Activated T-cell treated with anti-CD3 and anti-CD28 coated beads for 1 hour (primary cell): ENCODE measurements at regions not wholly inside any gene's neighbourhood (a gene's known extent, or its start where the extent isn't known, plus 50 kb on each side); places are given as distances from the start of the nearest gene placed in this dataset.

Experiments
- DNase-seq: peaks from one replicate; pipeline ENCODE4 v3.0.0-alpha.2; 2020; ENCODE audit warnings: low read depth

DNA sequence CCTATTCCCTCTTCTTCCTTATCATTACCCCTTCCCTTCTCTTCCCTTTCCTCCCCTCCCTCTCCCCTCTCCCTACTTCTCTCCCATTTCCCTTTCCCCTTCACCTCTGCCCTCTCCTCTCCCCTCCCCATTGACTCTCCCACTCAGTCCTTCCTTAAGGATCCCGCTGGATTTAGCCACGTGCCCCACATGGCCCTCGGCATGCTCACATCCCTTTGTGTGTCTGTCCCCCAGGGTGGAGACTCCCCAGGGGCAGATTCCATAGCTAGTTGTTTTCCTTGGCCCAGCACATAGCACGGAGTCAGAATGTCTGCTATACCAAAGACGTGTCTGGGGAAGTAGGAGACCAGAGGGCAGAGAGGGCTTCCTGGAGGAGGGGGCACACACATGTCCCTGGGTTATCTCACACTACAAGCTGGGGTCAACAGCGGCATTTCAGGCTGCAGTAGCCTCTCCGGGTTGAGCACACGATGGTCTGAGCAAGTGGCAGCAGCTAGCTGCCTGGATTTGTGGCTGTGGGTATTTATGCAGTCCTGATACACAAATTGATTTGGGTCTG lies 487.0 kb downstream of the TBC1D22A start:
- DNase-seq = no peak

DNA sequence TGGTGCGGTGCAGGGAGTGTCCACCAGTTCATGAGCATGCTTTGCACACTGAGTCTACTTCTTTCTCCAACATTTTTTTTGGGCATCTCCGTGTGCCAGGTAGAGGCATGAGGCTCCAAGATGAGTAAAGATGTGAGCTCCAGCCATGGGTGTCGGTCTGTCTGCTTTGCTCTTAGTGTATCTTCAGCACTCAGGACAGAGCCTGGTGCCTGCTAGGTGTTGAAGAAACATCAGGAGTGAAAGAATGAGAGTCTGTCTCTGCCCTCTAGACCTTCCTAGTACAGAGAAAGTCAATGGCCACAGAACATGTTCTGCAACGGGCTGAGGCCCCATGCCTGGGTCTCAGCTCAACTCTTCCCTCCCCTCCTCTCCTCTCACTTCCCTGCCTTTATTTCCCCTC lies 486.5 kb downstream of the TBC1D22A start:
- no peak for DNase-seq

DNA sequence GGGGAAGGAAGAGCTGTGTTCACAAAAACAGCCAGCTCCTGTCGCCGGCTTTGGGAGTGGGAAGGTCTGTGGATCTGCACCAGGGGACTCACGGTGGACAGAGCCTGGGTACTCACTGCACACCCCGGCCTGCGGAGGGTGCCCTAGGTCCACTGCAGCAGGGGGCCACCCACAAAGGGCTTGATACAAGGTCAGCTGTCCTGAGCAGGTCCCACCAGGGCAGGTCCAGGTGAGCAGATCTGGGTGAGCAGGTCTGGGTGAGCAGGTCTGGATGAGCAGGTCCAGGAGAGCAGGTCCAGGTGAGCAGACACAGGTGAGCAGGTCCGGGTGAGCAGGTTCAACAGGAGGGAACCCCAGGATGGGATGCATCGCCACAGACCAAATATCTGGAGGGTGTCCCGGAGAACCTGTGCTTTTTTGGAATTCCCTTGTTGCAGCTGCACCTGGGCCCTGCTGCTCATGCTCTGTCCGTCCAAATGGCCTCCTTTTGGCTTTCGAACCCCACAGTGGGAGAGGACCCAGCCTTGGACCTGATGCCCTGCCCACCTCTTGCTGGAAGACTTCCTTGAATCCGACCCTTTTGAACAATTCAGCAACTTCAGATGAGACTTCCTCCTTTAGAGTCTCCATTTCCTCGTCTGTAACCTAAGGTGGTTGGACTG lies 485.3 kb downstream of the TBC1D22A start:
- no peak for DNase-seq

DNA sequence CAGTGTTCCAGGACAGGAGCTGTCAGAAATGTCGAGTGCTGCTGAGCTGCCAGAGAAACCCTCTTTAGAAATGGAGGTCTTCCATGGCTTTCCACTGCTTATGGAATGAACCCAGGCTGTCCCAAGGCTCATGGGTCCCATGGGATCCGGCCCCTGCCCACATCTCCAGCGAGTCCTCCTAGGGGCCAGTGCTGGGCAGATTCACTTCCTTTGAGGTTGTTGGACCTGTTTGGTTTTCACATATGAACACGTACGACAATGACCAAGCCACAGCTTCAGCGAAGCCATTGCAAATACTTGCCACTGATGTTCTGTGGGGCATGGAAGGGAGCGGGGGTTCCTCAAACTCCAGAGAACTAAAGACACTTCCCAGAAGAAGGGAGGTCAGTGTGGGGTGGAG lies 483.3 kb downstream of the TBC1D22A start:
- DNase-seq = no peak

DNA sequence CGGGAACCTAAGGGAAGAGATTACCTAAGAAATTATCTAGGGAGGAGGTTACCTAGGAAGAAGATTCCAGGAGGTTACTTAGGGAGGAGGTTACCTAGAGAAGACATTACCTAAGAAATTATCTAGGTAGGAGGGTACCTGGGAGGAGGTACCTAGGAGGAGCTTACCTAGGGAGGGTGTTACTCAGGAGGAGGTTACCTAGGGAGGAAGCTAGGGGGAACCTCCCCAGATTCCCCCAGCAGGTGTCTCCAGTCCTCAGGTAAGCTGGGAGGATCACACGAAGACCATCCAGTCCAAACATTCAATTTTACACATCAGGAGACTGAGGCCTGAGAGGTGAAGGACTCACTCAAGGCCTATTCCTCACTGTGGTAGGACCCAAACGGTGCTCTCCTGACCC lies 482.8 kb downstream of the TBC1D22A start:
- DNase-seq = no peak

DNA sequence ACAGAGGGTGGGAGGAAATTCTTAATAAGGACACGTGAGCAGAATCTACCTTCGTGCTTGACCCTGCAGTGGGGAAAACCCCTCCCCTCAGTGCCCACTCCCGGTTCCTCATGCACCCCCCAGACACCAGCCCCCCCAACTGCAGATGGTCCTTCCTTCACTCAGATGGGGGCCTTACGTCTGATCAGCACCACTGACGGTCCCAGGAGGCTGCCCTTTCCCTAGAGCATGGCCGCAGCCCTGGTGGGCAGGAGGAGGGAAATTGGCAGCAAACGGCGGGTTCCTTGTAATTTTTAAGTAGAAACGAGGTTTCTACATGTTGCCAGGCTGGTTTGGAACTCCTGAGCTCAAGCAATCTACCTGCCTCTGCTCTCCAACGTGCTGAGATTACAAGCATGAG lies 477.7 kb downstream of the TBC1D22A start:
- no peak for DNase-seq

DNA sequence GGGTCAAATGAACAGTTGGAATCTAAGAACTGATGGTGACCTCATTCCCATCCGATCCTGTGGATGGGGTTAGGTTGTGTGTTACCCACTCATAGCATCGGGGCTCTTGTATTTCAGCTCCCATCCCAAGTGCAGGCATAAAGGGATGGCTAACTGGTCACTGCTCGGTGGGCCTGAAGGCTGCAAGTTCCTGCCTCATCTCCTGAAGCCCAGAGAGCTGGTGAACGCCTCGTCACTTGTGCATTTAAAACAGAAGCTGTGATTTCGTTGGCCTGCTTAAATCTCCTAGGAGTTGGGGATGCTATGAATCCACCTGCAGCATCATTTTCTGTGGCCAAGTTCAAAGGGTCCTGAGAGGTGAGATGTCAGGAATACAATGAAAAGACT lies 477.0 kb downstream of the TBC1D22A start:
- DNase-seq = no peak

DNA sequence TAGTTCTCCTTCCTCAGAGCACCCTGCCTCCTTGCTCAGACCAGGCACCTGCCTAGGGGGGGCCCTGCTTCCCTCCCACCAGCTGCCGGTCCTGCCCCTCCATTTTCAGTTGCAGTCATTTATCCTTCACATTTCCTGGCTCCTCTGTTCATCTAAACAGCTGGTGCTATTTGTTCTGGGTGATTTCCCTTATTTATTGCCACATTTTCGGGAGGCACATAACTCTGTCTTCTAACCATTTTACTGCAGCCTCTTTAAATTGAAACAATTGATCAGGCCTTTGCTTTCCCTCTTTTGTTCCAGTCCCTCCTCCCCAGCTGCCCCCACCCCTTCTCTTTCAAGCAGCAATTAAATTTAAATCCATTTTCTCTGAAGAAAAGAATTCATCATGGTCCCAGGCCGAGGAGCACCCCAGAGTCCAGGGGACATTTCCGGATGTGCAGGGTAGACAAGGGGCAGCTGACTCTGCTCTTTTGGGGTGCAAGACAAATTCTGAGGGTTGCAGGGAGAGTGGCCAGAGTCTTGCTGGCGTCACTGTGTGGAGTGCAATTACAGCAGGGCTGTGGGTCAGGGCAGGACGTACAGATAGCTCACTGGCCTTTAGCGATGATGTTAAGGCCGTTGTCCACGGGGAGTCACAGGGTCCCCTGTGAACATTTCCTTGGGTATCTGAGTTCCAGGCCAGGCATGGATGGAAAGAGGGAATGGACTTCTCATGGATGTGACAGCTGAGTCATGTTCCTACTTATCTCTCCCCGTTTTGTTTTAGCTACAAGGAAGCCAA lies 476.4 kb downstream of the TBC1D22A start:
- no peak for DNase-seq

DNA sequence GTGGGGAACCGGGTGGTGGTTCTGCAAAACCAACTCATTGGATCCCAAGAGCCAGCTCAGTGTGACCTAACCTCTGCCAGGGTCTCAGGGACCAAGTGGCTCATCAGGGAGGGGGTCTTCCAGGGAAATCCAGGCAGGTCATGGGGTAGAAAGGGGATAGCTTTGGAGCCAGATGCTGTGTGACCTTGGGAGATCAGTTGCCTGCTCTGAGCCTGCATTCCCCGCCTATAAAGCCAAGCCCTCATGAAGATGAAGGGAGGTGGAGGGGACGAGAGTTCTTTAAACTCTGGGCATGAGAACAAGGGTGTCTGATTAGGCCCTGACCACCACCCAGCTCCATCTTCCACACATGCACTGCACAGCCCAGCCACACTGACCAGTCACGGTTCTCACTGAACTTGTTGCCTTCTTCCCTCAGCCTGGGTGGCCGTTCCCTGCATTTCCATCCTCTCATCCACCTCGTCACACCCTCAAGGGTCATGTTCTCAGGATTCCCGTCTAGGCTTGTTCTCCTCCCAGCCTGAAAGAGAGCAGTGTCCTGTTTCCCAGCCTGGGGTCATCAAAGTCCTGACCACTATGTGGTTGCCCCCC lies 475.5 kb downstream of the TBC1D22A start:
- no peak for DNase-seq

DNA sequence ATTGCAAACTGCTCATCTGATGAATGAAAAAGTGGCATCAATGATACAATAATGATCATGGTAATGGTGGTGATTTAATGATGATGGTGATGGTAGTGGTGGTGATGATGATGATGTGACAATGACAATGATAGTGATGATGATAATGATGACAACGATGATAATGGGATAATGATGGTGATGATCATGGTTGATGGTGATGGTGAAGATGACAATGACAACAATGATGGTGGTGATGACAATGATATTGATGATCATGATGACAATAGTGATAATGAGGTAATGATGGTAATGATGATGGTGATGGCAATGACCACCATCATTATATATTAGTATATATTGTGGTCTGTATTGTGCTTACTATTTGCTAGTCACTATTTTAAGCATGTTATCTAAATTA lies 474.3 kb downstream of the TBC1D22A start:
- DNase-seq = no peak

DNA sequence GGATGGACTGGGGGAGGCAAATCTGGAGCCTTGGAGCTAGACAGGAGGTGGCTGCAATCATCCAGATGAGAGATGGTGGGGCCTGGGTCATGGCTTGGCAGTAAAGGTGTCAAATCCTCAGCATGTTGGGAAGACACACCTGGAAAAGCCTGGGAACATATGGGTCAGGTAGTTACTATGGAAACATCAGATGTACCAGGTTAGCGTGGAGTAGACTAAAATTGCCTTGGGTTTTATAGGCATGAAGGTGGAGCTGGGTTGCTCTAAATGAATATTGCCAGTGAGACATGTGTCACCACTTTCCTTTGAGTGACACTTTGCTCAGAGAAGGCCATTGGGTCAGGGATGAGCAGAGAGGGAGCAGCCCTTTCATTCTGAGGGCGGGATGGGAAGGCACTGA lies 473.7 kb downstream of the TBC1D22A start:
- no peak for DNase-seq

DNA sequence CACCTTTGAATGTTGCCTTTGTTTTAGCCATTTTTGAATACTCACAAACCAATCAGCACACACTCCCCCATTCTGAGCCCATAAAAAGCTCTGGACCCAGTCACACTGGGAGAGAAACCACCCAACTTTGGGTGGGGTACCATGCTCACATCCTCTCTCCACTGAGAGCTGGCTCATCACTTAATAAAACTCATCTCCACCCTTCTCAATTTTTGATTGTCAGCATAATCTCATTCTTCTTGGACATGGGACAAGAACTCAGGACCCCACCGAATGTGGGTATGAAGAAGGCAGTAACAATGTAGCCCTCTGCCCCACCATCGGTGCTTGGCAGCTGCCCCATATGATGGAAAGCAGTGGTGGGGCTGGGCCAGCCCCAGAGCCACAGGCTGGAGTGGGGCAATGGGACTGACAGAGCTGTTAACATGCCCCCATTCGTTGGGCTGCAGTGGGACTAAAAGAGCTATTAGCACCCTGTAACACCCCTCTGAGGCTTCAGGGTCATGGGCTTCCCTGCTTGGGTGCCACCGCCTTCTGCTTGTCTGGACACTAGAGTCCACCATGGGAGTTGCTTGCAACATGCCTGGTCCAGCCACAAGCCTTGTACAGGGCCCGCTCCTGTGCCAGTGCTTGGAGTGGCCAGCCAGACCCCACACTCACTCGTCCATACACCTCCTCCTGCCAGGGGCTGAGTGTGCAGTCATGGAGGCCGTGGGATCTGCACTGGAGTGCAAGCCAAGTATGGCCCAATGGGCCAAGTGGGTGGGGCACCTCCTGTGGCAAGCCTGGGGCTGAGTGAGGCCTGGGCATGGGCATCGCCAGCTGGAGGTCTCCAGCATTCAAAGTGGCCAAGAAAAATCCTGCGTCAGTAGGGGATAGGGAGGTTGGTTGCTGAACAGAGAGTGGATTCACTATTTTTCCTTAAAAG lies 471.1 kb downstream of the TBC1D22A start:
- no peak for DNase-seq

DNA sequence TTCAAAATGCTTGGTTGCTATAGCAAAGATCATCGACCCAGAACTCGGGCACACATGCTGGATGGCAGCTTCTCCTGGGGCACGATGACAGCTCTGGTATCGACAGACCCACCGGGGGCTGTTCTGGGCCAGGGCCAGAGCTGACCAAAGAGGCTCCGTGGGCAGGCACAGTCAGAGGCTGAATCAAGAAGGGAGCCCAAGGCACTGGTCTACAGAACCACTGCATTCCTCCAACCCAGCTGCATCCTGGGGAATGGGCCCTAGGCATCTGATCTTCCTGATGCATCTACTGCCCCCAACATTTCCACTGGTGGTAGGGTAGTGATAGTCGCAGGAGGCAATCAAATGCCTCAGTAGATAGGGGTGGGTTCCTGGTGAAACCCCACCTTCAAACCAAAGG lies 470.3 kb downstream of the TBC1D22A start:
- no peak for DNase-seq

DNA sequence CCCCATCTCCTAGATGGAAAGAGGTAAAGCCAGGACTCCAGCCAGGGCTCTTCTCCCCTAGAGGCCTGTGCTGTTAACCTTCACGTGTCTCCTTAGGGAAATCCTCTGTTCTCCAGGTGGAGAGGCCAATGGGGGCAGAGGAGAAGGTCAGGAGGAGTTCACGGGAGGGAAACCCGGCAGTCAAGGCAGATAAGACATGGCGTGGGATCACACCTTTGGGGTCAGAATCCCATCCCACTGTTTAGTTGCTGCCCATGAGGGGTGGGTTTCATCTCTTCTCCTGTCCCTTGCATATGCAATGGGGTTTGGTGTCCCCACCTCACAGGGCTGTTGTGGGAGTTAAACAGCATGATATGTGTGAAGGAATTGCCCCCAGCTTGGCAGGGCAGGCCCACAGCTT lies 469.7 kb downstream of the TBC1D22A start:
- DNase-seq = no peak

DNA sequence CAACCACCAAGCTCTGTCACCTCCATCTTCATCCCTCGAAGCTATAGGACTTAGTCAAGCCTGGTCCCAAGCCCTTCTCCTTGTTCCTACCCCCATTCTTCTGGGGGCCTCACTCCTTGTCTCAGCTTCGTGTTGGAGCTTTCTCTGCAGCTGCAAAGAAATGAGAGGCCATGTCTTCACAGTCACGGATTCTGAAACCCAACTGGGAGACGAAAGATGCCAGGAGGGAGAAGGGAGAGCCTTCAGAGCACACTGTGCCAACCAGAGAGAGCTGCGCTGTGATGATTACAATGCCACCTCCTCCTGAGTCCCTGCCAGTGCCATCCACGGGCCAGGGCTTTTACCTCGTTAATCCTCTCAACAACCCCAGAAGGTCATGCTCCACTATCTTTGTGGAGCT lies 469.3 kb downstream of the TBC1D22A start:
- DNase-seq = no peak

DNA sequence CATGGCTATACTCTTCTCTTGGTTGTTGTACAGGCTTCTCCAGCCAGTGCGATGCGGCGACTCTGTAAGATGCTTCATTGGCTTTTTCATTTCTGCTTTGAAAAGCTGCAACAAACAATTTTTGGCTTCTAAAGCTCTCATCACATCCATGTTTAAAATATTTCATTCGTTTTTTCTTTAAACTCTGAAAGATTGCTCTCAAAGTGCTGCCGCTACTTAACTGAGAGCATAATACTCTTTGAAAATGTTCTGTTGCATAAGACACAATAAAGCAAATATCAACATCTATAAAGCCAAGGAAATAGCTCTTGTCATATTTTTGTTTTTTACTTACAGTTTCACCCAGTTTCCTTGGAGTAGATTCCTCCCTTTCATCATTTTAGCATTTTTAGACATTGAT lies 468.3 kb downstream of the TBC1D22A start:
- no peak for DNase-seq

DNA sequence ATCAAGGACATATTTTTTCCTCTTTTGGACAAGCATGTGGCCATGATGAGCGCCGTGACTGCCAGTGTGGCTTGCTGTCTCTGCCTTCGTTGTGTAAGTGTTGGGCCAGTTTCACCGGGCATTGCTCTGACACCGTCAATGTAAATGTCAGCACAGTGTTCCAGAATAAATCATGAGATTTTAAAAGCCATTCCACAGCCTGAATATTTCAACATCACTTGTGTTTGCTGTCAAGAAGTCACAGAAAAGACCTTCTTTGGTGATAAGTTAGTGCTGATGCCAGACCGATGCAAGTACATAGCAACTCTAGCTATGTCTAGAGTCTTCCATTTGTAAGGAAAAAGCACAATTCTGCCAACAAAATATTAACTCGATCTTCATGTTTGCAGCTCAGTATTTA lies 467.8 kb downstream of the TBC1D22A start:
- DNase-seq = no peak

DNA sequence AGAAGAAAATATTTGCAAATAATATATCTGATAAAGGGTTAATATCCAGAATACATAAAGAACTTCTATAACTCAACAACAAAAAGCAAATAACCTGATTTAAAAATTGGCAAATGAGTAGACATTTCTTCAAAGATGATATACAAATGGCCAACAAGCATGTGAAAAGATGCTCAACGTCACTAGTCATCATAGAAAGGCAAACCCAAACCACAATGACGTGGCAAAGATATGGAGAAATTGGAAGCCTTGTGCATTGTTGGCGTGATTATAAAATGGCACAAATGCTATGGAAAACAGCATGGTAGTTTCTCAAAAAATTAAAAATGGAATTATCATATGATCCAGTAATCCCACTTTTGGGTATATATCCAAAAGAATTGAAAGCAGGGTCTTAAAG lies 466.3 kb downstream of the TBC1D22A start:
- DNase-seq = no peak

DNA sequence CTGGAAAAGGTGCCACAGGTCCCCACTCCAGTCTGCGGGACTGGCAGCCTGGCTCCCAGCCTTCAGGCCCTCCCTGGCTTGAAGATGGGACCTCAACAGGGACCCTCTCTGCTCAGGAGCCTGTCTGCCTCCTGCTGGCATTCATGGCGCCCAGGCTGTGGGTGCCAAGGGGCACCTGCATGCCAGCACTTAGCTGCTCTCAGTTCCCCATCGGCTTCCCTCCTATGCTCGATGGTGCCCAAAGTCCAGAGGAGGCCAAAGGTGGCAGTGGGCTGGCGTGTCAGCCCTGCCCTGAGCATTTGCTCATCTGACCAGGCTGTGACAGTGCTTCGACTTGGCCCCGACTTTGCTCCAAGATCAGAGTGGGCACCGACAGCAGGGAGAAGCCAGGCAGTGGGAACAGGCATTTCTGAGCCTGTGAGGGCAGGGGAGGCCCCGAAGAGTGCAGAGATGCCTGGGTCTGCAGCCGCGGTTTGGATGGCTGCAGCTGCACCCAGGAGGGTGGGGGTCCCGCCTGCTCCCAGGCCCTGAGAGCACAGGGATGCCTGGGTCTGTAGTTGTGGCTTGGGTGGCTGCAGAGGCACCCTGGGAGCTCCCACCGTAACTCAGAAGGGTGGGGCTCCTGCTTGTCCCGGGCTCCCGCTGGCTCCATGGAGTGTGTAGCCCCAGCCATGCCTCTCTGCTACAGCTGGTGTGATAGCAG lies 463.6 kb downstream of the TBC1D22A start:
- DNase-seq = no peak

DNA sequence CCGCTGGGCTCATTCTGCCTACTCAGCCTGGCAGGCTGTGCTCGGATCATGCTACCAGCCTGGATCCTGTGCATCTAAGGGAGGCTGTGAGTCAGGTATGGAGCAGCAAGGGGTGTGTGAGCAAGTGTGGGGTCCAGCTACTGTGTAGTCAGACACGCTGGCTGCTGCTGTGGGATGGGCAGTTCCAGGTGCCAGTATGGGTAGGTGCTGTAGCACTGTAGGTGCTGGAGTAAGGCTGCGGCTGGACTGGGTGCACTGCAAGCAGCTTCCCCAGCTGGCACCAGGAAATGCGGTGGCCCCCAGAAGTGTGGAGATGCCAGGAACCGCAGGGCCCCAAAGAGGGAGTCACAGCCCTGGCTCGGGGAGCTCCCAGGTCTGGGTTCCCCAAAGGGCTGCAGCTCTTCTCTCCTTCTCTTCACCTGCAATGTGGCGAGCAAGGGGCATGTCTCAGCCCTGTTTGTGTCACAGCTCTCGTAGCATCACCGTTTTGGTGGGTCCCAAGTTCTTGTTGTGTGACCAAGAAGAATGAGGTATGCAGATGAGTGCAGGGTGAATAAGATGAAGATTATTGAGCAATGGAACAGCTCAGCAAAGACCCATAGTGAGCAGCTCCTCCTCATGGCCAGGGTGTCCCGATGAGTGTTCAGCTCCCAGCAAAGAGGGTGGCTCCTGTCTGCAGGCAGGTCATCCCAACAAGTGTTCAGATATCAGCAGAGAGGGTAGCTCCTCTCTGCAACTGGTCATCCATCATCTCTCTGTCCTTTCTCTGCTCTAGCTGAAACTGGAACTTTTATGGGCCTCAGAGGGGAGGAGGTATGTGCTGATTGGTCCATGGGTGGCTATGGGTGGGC lies 462.9 kb downstream of the TBC1D22A start:
- no peak for DNase-seq
